Adrenal gland (tissue), 5 donors: ENCODE measurements at regions not wholly inside any gene's neighbourhood (a gene's known extent, or its start where the extent isn't known, plus 50 kb on each side); places are given as distances from the start of the nearest gene placed in this dataset.

Experiments
- POLR2A ChIP-seq, 2 donors: fragments of 450-650 bp; IDR thresholded peaks; one replicate each; pipeline ENCODE4 v1.6.1; 2017; ENCODE audit warnings: antibody characterized with exemption in 2 of 2, mild to moderate bottlenecking in 2 of 2, moderate library complexity in 1 of 2
- TF ChIP-seq, protein P1 (sequence below), 6 experiments: fragments of 450-650 bp in 4 of 6; fragments of 200-600 bp in 2 of 6; sonication (generic) in 1 of 6; IDR thresholded peaks; 1 replicate in 5 of 6; 2 replicates in 1 of 6; pipeline versions ENCODE4 v1.5.1 to v1.8.0; 2016 to 2021; ENCODE audit warnings: antibody characterized with exemption in 6 of 6, mild to moderate bottlenecking in 2 of 6, moderate library complexity in 1 of 6
- donor health status: DM: no; HTN: no; CAD: no.

DNA sequence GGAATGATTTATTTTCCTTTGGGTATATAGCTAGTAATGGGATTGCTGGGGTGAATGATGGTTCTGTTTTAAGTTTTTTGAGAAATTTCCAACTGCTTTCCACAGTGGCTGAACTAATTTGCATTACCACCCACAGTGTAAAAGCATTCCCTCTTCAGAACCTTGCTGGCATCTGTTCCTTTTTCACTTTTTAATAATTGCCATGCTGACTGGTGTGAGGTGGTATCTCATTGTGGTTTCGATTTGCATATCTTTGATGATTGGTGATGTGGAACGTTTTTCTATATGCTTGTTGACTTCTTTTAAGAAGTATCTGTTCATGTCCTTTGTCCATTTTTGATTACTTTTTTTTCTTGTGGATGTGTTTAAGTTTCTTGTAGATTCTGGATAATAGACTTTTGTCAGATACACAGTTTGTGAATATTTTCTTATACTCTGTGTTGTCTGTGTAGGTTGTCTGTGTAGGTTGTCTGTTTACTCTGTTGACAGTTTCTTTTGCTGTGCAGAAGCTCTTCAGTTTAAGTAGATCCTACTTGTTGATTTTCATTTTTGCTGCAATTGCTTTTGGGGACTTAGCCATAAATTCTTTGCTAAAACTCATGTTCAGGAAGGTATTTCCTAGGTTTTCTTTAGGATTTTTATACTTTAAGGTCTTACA is 291.8 kb upstream of the DDI1 start:
- TF ChIP-seq, protein P1, sequence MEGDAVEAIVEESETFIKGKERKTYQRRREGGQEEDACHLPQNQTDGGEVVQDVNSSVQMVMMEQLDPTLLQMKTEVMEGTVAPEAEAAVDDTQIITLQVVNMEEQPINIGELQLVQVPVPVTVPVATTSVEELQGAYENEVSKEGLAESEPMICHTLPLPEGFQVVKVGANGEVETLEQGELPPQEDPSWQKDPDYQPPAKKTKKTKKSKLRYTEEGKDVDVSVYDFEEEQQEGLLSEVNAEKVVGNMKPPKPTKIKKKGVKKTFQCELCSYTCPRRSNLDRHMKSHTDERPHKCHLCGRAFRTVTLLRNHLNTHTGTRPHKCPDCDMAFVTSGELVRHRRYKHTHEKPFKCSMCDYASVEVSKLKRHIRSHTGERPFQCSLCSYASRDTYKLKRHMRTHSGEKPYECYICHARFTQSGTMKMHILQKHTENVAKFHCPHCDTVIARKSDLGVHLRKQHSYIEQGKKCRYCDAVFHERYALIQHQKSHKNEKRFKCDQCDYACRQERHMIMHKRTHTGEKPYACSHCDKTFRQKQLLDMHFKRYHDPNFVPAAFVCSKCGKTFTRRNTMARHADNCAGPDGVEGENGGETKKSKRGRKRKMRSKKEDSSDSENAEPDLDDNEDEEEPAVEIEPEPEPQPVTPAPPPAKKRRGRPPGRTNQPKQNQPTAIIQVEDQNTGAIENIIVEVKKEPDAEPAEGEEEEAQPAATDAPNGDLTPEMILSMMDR (IDR thresholded peaks at IDR 0.05) = no peak
- no peak for TF ChIP-seq POLR2A (IDR thresholded peaks at IDR 0.05)
